B cell (primary cell): ENCODE measurements at regions not wholly inside any gene's neighbourhood (a gene's known extent, or its start where the extent isn't known, plus 50 kb on each side); places are given as distances from the start of the nearest gene placed in this dataset.

Experiments
- CTCF ChIP-seq: fragments of 200-600 bp; IDR thresholded peaks from one replicate; pipeline ENCODE4 v1.8.0; 2022; ENCODE audit warnings: antibody characterized with exemption, mild to moderate bottlenecking
- EZH2 ChIP-seq: IDR thresholded peaks from 2 replicates; pipeline ENCODE4 v1.6.1; 2012; ENCODE audit warnings: borderline replicate concordance, low read depth, mild to moderate bottlenecking, moderate library complexity, low read length; ENCODE audit not compliant: insufficient read depth, poor library complexity, severe bottlenecking

- TF ChIP-seq CTCF (no peak), EZH2 (no peak)
Observed at GRCh38 chr2:175755169-175755568, 246.9 kb downstream of the LNPK start.
